ENCODE measurements at regions not wholly inside any gene's neighbourhood (a gene's known extent, or its start where the extent isn't known, plus 50 kb on each side); places are given as distances from the start of the nearest gene placed in this dataset.

GRCh38 chr20:40604416-40604815, 84.6 kb downstream of the MAFB start:
- no peak for TF ChIP-seq CTCF (conservative IDR thresholded peaks at IDR 0.05 in 1 of 2, IDR thresholded peaks at IDR 0.05 in 1 of 2; ENCODE audit: extremely low read depth in 1 of 2, insufficient read depth in 1 of 2, low read depth in 1 of 2, low read length in 2 of 2)
- TF ChIP-seq EZH2 (IDR thresholded peaks at IDR 0.05; ENCODE audit: borderline replicate concordance, low read length), result no peak
